Stimulated activated naive CD4-positive, alpha-beta T cell treated with Interleukin-2 at 50 U/mL for 16 hours (primary cell): ENCODE measurements at regions not wholly inside any gene's neighbourhood (a gene's known extent, or its start where the extent isn't known, plus 50 kb on each side); places are given as distances from the start of the nearest gene placed in this dataset.
"Not testable (repeated sequence)": the region's sequence is repeated elsewhere in the genome, so short reads cannot be mapped to it uniquely, and the experiment has no call there.

Experiments used
- DNase-seq: peaks from one replicate; lab custom pipeline; 2025; lab: John Stamatoyannopoulos, UW

- DNase-seq: no peak
These were observed 51.2 kb downstream of the OR13H1 start for GRCh38 chrX:131595120-131595519.

- no peak for DNase-seq
These were observed 64.0 kb downstream of the OR13H1 start for GRCh38 chrX:131607792-131608369.

GRCh38 chrX:131609480-131609879 lies 65.6 kb downstream of the OR13H1 start:
- no peak for DNase-seq

DNA sequence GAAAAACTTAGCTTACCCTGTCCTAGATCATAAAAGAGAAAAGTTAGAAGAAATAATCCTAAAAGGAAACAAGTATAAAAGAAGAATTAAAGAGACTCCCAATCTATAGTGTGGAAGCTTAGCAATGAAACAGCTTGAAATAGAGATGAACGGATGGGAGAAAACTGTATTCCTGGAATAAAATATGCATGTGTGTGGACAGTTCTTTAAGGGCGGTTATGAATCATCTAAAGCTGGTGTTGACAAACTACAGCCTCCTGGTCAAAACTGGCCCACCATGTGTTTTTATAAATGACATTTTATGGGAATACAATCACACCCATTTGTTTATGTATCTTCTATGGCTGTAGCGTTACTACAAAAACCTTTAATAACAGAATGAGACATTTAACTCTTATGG lies 69.4 kb downstream of the OR13H1 start:
- no peak for DNase-seq

- no peak for DNase-seq
These were observed 70.4 kb downstream of the OR13H1 start for GRCh38 chrX:131614241-131614640.

DNA sequence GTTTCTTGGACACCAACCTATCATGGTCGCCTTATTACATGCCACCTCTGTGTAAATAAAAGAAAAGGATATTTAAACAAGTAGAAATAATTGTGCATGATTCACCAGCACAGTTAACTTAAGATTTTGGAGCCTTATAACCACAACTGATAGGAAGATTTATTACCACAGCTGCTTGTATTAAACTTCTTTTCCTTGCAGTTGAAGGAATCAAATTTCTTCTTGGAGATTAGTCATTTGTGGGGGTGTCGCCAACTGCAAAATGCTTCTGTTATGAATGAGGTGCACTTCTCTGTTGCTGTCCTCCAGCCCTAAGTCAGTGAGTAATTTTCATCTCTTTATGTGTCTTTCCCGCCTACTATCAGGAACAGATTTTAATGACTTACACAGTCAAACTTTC lies 73.3 kb downstream of the OR13H1 start:
- DNase-seq: no peak

- no peak for DNase-seq
These were observed 77.8 kb downstream of the OR13H1 start for GRCh38 chrX:131621650-131622049.

DNA sequence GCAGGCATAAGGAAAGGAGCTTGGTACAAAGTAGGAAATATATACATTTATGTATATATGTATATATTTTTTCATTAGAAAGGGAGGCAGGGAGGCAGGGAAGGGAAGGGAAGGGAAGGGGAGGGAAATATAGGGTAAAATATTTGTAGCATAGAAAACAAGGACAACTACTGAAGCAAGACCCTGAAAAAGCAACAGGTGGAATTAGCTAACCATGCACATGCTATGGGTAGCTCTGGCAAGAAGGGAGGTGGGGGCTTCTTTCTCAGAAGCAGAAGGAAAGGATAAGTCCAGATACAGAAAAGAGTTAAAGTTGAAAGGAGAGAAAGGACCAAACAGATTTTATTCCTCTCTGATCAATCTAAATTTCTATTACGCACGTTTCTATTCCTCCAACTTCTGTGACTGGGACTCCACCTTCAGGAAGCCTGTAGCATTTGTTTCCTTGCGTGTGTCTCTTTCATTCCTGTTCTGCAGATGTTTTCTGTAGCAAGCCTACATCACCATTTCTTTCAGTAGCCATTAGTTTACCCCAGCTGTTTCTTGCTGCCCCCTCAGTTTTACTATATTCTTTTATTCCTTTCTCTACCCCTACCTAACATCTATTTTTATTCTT lies 82.9 kb downstream of the OR13H1 start:
- no peak for DNase-seq

DNA sequence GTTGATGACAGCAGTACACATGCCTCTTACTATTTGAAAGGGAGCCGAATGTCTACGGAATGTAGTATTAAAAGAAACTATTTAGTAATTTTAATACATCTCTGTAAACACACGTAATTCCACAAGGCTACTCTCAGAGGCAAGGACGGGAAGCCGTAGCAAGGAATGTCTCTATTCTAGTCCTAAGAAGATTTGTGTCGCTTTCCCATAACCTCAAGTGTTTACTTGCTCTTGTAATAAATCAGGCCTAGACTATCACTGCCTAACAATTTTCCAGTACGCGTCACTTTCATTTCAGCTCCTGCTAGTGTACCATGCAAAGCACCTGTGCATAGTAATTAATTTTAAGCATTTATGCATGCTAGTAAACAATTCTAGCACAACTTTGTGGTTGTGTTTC lies 86.7 kb downstream of the OR13H1 start:
- DNase-seq: no peak

GRCh38 chrX:131633285-131633917 lies 89.5 kb downstream of the OR13H1 start:
- DNase-seq: peak; percentile 2

GRCh38 chrX:131634900-131635299 lies 91.0 kb downstream of the OR13H1 start:
- no peak for DNase-seq

- DNase-seq: no peak
These were observed 102.2 kb downstream of the OR13H1 start for GRCh38 chrX:131646106-131646505.

- DNase-seq: no peak
These were observed 105.9 kb downstream of the OR13H1 start for GRCh38 chrX:131649741-131650140.

- DNase-seq: no peak
These were observed 107.0 kb downstream of the OR13H1 start for GRCh38 chrX:131650637-131651410.

DNA sequence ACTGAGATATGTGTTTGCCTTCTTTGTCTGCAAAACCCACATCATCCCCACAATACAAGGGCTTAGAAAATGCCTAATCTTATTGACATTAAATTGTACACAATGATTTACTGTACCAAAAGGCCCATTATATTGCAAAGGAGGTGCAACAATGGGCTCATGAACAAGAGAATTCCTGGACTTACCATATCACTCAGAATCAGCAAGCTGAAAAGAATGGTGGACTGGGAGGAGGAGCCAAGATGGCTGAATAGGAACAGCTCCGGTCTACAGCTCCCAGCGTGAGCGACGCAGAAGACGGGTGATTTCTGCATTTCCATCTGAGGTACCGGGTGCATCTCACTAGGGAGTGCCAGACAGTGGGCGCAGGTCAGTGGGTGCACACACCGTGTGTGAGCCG lies 119.9 kb downstream of the OR13H1 start:
- DNase-seq: not testable (repeated sequence)

DNA sequence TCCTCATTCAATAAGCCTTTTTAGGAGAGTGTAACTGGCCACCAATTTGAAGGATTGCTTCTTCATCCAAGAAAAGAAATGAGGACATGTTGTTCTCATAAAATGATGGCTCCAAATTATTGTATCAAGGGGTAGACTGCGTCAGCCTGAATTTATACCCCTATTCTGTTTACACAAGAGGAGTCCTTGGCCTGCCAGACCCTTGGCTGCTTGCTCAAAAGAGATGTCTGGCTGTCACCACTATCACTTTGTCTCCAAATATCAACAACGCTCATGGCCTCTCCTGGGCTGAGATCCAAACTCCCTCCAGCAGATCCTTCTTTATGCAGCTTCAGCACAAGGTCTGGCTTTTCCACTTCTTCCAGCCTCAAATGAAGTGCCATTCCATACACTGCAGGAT lies 127.9 kb downstream of the OR13H1 start:
- no peak for DNase-seq

DNA sequence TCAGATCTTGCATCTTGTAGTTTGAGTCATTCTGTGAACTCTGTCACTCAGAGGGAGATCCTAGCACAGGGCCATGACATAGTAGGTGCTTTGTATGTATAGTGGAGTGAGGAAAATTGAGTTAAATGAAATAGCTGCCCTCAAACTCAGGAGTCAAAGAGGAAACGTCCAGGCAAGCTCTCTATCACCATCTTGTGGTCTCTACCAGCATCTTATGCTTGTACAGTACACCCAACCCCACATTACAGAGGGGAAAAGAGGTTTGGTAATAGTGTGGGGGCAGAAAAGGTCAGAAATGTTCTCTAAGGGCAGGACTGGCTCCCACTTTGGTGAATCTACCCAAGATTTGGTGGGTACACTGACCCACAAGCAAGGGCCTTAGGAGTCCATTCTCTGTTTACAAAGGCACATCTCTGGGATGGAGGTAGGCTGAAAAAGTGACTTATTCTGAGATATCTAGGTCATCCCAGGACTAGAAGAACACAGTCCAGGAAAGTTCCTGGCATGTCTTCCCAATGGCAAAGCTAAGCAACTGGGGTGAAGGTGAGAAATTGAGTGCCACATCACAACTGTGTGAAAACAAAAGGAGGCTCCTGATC lies 131.8 kb downstream of the OR13H1 start:
- DNase-seq: no peak

DNA sequence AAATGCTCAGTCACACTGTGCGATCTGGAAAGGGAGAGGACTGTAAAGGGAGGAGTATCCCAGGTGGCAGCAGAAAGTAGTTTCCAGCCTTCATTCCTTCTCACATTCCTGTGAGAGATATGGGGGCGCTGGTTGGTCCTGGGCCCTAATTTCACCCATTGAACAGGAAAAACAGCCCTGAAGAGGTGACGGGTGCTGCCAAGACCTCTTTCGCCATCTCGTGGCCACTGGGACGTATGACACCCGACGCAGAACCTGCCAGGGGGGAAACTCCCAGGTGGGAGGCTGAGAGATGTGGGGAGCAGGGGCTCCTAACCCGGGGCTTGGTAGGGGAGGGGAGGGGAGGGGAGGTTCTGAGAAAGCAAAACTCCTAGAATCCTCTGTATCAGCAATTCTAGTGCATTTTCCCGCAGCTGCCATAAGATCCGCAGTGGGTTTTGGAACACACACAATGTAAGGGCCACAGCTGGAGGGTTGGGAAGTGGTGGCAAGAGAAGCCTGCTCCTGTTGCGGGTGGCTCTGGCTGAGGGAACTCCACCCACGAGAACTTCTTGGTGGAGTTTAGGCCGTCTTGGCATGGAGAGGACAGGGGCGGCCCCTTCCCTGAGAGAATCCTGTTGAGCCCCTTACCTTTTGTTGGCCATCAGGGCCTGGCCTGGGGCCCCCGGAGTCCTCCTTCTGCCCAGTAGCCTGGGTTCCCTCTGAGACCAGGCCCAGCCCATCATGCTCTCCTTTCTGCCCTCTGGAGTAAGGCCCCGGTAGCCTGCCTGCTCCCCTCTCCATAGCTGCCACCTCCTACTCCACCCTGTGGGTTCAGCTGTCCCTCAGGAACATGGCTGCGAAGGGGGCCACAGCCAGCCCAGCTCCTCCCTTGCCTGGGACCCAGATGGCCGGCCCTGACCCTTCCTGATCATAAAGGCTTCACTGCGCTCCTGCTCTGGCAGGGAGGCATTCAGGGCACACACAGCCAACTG lies 134.1 kb downstream of the OR13H1 start:
- no peak for DNase-seq

DNA sequence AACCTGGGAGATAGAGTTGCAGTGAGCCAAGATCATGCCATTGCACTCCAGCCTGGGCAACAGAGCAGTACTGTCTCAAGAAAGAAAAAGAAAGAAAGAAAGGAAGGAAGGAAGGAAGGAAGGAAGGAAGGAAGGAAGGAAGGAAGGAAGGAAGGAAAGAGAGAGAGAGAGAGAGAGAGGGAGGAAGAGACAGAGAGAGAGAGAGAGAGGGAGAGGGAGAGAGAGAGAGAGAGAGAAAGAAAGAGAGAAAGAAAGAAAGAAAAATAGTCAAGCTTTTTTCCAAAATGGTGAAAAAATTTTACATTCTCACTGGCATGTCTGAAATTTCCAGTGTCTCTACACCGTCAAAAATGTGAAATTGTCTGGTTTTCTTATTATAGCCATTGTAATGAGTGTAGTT lies 138.9 kb downstream of the OR13H1 start:
- not testable (repeated sequence) for DNase-seq

DNA sequence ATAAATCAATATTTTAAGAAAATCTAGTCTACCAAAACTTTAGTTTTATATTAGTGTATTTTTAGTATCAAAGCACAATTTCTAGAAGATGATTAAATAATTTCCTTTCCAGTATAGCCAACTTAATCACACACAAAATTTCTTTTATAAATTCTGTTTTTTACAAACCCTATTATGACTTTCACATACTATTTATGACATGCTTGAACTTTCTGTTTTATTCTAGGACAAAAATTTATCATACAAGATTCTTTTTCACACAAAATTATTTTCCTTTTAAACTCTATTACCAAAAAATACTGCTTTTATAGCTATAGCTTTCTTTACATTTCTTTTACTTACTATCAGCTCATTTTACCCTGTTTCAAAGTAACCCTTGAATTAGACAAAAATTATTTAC lies 149.5 kb downstream of the OR13H1 start:
- DNase-seq: no peak

- DNase-seq: not testable (repeated sequence)
These were observed 153.1 kb downstream of the OR13H1 start for GRCh38 chrX:131696989-131697388.
